GM19468 (cell line): ENCODE measurements at regions not wholly inside any gene's neighbourhood (a gene's known extent, or its start where the extent isn't known, plus 50 kb on each side); places are given as distances from the start of the nearest gene placed in this dataset.
"Not testable (repeated sequence)": the region's sequence is repeated elsewhere in the genome, so short reads cannot be mapped to it uniquely, and the experiment has no call there.

ENCODE experiments used
- ATAC-seq: cut with Tn5 transposase; IDR thresholded peaks from one replicate; pipeline ENCODE4 v1.9.1; 2021; ENCODE audit warnings: mild to moderate bottlenecking, moderate library complexity, moderate number of reproducible peaks; ENCODE audit not compliant: unreplicated experiment; ENCODE audit errors: extremely low read depth

GRCh38 chr22:23399367-23400285 lies 180.5 kb downstream of the IGLL1 start:
- ATAC-seq = no peak

DNA sequence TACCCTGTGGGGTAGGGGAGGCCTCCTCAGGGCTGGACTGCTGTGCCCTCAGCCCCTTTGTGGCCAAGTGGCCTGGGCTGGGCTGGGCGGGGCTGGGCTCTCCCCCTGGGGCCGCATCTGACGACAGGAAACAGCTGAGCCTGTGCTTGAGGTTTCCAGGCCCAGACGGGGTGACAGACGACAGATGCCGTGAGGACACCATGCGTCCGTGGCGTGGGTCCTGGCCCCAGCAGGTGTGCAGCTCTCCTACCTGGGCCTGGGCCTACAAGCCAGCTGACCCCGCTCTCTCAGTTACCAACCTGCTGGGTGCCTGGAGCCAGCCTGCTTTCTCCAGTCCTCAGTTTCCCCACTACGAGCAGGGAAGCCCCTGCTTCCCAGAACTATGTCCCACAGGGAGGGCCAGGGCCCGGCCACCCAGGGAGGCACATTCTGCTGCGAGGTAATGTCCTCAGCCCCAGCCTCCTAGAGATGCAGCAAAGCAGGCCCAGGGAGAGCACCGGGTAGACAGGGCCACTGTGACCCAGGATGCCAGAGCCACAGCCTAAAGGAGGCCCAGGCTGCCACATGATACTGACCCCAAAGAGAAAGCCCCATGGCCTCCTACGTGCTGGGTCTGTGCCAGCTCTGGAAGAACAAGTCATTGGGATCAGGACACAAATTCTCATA lies 181.3 kb downstream of the IGLL1 start:
- no peak for ATAC-seq

DNA sequence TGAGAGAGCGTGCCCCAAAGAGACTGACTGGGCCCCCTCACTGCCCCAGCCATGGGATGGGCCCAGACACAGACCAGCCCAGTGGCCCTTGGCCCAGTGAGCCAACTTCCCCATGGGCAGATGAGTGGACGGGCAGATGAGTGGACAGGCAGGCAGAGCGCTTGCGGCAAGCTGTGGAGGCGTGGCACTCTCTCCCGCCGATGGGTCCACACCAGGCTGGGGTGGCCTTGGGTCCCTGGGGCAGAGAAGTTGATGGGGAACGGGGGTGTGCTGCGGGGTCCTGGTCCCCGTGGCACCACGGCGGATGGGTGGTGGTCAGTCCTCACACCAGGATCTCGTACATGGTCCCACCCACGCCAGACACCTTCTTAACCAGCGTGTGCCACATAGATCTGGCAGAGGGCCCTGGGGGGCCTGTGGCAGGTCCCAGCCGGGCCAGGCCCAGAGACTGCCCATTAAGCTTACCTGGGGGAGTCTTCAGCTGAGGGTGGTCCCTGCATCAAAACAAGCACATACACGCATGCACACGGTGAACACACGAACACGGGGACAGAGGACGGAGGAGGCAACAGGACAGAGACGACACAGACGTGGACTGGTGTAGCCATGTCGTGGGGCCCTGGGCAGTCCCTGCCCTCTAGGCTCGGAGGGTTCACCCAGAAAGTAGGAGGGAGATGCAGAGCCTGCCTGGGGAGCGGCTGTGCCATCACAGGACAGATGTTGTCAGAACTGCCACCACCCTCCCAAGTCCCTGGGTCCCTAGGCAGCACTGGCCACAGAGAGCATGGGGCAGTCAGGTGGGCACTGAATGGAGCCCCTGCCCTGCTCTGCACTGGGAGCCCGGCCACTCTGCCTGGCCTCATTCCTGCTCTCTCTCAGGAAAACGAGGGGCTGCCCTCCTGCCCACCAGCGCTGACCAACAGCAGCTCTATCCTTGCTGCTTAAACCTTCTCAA lies 182.2 kb downstream of the IGLL1 start:
- ATAC-seq = no peak

- ATAC-seq = no peak
These were observed 183.0 kb downstream of the IGLL1 start for GRCh38 chr22:23397008-23397612.

- no peak for ATAC-seq
These were observed 183.6 kb downstream of the IGLL1 start for GRCh38 chr22:23396362-23397007.

GRCh38 chr22:23395530-23396361 lies 184.3 kb downstream of the IGLL1 start:
- no peak for ATAC-seq

GRCh38 chr22:23394525-23395326 lies 185.4 kb downstream of the IGLL1 start:
- ATAC-seq = no peak

DNA sequence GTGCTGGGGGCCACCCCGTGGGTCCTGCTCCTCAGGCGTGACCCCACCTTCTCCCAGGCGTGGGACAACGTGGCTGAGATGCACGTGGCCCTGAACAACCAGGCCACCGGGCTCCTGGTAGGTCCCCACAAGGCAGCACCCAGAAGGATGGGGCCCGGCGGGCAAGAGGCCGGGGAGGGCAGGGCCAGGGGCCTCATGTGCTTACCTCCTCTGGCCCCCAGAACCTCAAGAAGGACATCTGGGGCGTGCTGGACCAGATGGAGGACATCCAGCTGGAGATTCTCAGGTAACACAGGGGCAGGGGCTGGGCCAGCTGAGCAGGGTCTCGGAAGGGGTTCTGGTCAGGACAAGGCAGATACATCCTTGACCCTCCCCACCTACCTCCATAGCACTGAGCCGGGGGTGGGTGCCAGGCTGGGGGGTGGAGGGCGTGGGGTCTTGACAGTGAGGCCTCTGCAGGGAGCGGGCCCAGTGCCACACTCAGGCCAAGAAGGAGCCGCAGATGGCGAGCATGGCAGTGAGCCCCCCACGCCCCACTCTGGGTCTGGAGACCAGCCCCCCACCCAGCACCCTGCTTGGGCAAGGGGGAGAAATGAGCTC lies 186.3 kb downstream of the IGLL1 start:
- ATAC-seq = no peak

- not testable (repeated sequence) for ATAC-seq
These were observed 186.9 kb downstream of the IGLL1 start for GRCh38 chr22:23393199-23393598.

DNA sequence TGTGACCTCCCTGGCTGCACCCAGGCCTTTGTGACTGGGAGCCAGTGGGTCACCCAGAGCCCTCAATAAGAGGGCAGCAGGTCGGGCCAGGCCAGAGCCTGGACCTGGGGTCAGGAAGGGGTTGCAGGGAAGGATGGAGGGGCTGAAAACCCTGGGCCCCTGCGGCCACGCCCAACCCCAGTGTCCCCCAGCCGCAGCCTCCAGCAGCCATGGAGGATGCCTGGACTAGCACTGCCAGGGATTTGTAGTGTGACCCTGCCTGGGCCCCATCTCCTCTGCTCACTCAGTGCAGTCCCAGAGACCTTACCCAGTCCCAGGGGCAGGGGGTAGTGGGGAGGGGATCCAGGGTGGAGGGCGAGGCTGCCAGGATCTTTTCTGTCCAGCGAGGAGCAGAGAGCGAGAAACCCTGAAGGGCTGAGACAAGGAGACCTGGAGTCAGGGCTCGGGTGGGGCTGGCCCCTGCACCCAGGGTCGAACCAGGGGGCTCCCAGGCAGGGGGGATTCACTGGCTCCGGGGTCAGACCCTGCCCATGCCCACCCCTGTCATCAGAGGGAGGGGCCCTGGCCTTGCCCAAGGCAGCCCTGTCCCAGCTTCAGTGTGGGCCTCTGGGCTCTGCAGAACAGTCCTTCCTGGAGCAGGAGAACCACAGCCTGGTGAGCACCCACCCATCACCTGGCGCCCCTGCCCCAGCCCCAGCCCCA lies 187.5 kb downstream of the IGLL1 start:
- no peak for ATAC-seq

DNA sequence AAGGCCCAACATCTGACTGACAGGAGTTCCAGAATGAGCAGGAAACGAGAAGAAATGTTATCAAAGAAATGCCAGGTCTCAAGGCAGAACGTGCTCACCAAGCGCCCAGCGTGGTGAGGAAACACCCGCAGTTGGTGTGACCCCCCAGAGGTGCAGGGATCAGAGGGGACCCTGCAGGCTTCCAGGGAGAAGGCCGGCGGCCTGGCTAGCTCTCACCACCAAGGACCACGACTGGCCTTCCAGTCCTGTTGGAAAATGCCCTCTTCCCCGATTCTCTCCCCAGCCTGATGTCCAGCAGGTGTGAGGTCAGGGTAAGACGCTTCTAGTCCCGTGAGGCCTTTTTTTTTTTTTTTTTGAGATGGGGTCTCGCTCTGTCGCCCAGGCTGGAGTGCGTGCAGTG lies 189.1 kb downstream of the IGLL1 start:
- ATAC-seq = no peak

DNA sequence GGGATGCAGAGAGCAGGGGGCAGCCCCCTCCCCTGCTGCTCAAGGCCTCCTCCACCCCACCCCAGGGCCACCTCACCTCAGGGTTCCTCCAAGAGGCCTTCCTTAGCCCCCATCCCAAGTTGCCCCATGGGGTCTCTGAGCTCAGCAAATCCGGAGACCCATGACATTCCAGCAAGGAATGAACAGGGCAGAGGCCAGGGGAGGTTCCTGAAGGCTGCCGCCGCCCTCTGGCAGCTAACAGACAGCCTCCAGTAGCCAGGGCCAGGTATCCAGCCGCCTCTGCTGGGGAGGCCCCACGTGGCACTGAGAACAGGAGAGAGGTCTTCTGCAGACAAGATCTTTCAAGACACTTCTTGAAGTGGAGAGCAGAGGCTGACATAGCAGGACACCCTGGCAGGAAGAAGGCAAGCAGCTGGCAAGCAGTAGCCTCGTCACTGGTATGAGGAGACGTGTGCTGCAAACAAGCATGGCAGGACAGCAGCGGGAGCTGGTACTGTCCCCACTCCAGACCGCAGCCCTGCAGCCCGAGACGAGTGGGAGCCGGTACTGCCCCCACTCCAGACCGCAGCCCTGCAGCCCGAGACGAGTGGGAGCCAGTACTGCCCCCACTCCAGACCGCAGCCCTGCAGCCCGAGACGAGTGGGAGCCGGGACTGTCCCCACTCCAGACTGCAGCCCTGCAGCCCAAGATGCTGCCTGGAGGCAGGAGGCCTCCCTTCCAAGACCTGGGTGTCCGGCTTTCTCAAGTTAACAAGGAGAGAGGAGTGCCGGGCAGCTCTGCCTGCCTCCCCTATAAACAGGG lies 190.6 kb downstream of the IGLL1 start:
- ATAC-seq = no peak

GRCh38 chr22:23388517-23388890 lies 191.6 kb downstream of the IGLL1 start:
- no peak for ATAC-seq

- no peak for ATAC-seq
These were observed 192.1 kb downstream of the IGLL1 start for GRCh38 chr22:23387827-23388516.

DNA sequence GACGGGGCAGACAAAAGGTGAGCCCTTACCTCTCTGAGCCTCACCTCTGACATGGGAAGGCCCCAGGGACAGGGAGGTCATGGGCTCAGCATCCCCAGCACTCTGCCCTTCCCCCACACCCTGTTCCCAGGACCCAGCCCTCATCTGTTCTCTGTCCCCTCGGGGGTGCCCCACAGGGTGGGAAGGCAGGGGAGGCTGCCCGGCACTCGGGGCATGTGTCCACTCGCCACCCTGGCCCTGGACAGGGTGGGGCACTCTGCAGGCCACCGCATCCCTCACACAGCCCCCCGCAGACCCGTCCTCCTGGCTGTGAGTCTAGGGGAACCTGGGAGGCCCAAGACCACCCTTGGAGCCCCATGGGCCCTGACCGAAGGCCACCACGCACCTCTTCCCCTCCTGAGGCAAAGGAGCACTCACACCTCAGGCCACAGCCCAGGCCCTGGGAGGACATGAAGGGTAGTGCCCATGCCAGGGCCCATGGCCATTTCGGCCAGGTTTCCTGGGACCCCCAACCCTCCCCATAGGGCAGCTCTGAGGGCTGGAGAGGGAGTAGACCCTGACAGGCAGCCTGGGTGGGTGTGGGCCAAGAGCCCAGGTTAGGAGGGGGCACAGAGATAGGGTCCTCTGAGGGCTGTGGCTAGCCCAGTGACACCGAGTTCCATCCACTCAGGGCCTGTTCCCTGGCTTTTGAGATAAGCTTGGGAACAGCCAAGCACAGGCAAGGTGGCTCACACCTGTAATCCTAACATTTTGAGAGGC lies 193.1 kb downstream of the IGLL1 start:
- ATAC-seq = no peak
